GM12872 (cell line): ENCODE measurements at regions not wholly inside any gene's neighbourhood (a gene's known extent, or its start where the extent isn't known, plus 50 kb on each side); places are given as distances from the start of the nearest gene placed in this dataset.

Experiments used
- TF ChIP-seq, protein P1 (sequence below): IDR thresholded peaks from 3 replicates; pipeline ENCODE4 v1.5.1; 2011; ENCODE audit warnings: low read depth, mild to moderate bottlenecking, low read length, moderate library complexity; ENCODE audit not compliant: insufficient read depth

DNA sequence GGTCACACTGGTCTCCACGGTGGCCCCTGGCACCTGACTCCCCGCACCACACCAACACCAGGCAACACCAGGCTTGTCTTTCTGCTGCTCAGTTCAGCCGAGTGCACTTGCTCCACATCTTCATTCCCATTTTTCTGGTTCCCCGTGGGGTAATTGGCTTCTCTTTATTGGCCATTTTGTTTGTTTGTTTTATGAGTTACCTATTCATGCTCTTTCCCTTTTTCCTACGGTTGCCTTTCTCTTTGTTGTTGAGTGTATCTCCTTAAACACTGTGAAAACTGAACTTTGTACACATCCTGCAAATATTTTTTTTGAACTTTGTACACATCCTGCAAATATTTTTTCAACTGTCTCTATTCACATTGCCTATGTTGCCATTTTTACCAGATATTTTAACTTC lies 834.0 kb downstream of the BRD1 start:
- TF ChIP-seq, protein P1, sequence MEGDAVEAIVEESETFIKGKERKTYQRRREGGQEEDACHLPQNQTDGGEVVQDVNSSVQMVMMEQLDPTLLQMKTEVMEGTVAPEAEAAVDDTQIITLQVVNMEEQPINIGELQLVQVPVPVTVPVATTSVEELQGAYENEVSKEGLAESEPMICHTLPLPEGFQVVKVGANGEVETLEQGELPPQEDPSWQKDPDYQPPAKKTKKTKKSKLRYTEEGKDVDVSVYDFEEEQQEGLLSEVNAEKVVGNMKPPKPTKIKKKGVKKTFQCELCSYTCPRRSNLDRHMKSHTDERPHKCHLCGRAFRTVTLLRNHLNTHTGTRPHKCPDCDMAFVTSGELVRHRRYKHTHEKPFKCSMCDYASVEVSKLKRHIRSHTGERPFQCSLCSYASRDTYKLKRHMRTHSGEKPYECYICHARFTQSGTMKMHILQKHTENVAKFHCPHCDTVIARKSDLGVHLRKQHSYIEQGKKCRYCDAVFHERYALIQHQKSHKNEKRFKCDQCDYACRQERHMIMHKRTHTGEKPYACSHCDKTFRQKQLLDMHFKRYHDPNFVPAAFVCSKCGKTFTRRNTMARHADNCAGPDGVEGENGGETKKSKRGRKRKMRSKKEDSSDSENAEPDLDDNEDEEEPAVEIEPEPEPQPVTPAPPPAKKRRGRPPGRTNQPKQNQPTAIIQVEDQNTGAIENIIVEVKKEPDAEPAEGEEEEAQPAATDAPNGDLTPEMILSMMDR = no peak

DNA sequence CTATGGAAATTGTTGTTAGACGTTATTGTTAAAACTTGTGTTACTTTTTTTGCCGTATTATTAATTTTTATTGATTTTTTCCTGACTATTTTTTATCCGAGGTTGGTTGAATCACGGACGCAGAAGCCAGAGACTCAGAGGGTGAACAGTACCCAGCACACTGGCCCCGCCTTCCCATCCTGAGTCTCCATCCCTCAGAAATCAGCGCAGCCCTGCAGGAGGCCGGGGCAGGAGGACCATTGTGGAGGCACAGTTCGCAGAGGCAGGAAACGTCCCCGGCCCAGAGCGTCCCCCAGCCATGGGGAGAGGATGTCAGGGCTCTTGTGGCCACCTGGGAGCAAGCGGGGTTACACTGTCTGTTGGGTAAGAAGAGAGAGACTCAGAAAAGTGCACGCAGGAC lies 843.0 kb downstream of the BRD1 start:
- TF ChIP-seq, protein P1 = no peak

DNA sequence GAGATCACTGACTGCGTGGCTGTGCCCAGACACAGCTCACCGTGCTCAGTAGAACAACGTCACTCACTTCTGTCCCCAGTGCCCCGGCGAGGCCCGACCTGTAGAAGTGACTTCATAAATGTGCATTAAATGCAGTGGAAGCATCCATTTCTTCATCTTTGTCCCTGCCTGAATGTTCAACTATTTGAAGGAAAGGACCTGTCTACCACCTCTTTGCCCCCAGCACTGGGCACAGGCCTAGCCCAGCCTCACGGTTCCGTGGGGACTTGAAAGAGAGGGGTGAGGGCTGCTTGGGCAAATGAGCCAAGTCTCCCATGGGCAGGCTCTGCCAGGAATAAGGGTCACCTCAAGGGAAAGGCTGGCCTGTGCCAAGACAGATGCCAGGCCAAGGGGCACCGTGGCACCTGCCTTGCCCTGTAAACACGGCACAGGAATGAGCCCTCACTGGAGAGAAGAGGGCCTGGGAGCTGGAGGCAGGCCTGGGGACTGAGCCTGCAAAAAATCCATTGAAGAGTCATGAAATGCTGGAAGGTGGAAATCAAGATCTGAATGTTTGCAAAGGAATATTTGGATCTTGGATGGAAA lies 845.3 kb downstream of the BRD1 start:
- TF ChIP-seq, protein P1 = no peak

- TF ChIP-seq, protein P1 = no peak
Measured at GRCh38 chr22:48981371-48982061, 846.2 kb downstream of the BRD1 start.

DNA sequence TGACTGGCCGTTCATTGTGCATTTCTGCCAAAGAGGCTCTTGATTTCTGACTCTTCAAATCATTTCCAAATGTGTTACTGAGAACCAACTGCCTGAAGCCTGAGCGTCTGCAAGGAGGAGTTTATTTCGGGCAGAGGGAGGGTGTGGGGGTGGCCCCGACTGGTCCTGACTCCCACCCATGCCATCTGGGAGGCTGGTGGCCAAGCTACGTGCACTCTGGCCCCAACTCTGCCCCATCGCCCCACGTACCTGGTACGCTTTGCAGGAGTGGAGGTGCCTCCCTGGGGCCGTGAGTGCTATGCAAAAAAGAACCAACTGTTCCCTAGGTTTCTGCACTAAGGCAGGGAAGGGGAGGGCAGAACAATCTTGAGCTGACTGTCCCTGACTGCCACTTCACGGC lies 846.8 kb downstream of the BRD1 start:
- TF ChIP-seq, protein P1 = no peak

GRCh38 chr22:48980409-48980808 lies 847.3 kb downstream of the BRD1 start:
- TF ChIP-seq, protein P1 = no peak

DNA sequence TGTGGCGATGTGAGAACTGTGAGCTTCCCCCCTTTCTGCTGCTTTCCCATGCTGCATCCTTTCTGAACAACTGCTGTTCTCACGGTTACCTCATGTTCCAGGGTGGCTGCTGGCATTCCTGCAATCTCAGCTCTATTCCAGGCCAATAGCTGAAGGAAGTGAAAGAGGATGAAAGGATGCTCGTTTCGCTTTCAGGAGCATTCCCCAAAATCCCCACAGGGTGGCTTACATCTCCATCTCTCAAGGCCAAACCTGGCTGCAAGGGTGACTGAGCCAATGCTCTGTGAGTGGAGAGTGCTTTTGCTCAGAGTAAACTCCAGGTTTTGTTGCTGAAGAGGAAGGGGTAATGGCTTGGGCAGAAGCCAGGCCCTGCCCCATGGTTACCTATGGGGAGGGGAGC lies 848.2 kb downstream of the BRD1 start:
- TF ChIP-seq, protein P1 = no peak
